Ecto neural progenitor cell (in vitro differentiated cells): ENCODE measurements at regions not wholly inside any gene's neighbourhood (a gene's known extent, or its start where the extent isn't known, plus 50 kb on each side); places are given as distances from the start of the nearest gene placed in this dataset.
"Not testable (repeated sequence)": the region's sequence is repeated elsewhere in the genome, so short reads cannot be mapped to it uniquely, and the experiment has no call there.

ENCODE experiments used
- DNase-seq: peaks from one replicate; pipeline ENCODE4 v3.0.0-alpha.2; 2018; ENCODE audit warnings: low spot score

DNA sequence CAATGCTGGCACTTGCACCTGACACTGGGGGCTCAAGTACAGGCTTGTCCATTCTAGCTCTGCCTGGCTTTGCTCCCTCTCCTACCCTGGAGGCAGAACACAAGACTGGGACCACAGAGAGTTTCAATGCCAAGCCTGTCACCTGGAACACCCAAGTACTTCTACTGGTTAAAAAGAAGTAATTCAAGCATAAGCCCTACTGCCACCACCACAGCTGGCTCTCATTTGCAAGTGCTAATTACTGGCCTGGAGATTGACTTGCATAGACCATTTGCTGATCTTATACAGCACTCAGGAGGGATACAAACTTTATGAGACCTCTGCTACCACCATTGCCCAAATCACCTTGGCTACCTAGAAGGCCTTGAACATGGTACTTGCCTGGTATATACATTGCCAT, 1550.9 kb downstream of the C4orf33 start:
- DNase-seq, result no peak

DNA sequence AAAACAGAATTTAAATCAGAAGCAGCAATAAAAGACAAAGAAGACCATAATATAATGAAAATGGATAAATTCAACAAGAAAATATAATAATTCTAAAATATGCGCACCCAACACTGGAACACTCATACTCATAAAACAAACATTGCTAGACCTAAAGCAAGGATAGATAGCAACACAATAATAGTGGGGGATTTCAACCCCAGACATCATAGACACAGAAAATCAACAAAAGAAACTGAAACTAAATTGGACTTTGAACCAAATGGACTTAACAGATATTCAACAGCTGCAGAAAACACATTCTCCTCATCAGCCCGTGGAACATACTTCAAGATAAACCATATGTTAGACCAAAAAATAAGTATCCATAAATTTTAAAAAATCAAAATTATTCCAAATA, 1552.6 kb downstream of the C4orf33 start:
- no peak for DNase-seq

DNA sequence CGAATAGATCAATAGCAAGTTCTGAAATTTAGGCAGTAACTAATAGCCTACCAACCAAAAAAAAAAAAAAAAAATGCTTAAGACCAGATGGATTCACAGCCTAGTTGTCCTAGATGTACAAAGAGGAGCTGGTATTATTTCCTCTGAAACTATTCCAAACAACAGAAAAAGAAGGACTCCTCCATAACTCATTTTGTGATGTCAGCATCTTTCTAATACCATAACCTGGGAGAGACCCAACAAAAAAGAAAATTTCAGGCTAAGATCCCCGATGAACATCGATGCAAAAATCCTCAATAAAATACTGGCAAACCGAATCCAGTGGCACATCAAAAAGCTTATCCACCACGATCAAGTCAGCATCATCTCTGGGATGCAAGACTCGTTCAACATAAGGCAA, 1557.9 kb downstream of the C4orf33 start:
- no peak for DNase-seq

DNA sequence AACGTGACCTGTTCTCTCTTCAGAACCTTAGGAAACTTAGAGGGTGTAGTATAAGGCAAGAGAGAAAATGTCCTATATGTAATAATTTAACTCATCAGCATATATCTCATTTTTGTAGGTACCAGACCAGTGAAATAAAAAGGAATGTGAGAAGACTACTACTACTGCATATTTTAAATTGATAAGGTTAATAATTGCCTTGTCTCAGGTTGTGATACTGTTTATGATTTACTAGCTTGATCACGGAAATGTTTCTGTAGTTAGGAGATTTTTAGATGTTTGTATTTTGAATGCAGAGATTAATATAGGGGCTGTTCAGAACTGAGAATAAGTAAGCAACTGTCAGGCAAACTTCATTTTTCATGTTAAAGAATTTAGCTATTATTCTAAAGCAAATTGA, 1563.4 kb downstream of the C4orf33 start:
- DNase-seq, result no peak

DNA sequence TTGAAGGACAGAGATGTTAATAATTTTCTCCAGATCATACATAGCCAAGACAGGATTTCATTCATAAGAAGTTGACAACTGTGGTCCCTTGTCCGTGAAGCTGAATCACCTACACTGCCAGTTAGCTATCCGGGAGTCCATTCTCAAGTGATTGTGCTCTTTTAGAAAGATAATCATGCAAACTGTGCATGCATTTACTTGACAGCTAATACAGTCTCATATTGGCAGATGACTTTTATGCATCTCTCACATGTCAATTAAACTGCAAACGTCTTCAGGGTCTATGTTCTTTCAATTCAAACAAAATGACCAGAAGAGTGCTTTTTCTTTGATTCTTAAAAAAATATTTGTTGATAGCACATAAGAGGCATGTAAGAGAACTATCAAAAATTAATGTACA, 1572.9 kb downstream of the C4orf33 start:
- DNase-seq, result no peak

DNA sequence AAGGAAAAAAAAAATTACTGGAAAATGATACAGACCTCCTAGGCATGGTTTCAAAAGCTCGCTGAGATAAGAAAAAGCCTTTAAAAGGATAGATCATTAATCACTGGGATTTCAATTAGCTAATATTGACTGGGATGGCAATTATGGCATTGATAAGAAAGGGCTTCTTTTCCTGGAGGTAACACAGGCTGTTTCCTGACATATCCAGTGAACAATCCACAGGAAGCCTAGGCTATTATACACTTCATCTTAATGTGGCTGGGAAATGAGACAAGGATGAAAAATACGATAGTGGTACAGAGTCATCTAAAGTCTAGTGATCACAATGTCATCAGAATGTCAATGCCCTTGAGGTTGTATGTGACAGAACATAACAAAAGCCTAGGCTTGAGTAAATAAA, 1579.3 kb downstream of the C4orf33 start:
- no peak for DNase-seq

DNA sequence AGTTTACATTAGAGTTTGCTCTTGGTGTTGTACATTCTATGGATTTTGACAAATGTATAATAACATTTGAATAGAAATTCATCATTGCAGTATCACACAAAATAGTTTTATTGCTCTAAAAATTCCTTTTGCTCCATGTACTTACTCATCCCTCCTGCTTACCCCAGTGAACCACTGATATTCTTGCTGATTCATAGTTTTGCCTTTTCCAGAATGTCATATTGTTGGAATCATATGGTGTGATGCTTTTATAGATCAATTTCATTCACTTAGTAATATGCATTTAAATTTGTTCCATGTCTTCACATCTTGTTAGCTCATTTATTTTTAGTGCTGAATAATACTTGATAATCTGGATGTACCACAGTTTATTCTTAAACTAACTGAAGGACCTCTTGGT, 1593.2 kb downstream of the C4orf33 start:
- no peak for DNase-seq

DNA sequence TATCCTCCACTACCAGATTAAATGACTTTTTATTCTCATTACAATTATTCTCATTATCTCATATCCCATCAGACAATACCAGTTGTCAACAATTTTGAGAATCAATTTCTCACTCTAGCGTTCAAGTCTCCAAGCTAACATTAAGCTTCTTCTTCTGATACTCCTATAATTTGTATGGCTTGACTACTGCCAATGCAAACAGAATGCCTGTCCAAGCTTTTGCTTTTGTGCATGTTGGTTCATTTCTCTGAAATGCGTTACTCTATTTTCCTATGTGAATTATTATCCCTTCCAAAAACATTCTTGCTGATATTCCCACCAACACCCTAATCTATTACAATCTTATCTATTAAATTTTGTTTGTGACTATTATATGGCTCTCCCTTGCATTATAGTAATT, 1602.3 kb downstream of the C4orf33 start:
- DNase-seq, result no peak

DNA sequence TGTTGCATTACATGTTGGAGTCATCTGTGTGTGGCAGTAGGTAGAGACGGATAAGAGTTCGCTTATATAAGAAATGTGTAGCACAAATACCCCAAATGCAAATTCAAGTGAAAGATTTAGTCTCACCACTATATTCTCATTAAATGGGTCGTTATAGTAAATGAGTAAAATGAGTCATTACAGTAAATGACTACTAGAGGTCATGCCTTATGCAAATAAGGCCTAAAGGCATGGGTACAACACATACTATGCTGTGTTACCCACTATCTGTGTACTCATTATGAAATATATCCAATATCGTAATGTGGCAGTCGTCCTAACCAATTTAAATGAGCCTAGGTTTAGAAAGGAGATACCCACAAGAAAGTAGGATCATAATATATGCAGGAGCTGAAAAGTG, 1603.1 kb downstream of the C4orf33 start:
- DNase-seq, result no peak

DNA sequence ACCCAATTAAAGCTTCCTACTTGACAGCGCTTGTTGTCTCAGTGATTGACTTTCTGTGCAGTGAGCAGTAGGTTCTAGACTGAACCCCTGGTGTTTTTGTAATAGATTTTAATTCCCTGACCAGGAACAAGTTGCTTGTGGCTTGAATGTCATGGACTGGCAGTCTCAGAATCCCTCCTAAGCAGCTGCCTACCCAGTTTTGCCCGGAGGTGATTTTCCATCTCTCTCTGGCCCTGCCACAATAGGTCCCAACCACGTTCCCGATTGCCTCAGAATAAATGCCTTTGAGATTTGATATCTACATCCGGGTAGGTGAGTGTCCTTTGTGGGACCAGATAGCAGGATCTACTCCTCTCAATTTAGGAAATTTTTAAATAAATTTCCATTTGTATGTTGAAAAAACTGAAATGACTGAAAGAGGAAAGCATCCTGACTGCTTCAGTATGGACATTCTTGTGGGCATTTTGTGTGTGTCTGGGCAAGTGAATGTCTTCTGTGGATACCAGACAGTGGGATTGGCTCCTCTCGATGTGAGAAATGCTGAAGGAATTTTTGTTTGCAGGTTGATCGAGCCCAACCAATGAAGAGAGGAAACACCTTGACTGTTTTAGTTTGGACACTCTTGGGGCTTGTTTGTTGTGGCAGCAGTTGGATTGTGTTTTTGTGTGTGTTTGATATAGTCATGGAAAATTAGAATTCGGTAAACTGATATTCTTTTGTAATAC, 1607.4 kb downstream of the C4orf33 start:
- no peak for DNase-seq

DNA sequence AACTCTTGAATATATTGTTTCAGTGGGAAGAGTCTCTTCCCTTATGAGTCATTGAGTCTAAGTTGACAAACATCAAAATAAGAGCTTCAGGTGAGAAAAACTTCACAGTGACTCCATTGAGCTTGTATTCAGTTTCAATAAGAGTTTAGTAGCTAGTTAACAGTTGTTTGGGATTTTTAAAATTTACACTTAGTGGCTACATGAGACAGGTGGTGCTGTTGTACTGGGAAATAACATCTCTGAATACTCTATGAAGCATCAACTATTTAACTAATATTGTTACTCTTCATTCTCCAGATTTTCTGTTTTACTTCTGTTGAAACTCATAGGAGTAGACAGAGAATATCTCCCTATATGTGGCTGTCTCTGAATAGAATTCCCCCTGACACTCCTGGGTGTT, 1609.1 kb downstream of the C4orf33 start:
- DNase-seq, result no peak

DNA sequence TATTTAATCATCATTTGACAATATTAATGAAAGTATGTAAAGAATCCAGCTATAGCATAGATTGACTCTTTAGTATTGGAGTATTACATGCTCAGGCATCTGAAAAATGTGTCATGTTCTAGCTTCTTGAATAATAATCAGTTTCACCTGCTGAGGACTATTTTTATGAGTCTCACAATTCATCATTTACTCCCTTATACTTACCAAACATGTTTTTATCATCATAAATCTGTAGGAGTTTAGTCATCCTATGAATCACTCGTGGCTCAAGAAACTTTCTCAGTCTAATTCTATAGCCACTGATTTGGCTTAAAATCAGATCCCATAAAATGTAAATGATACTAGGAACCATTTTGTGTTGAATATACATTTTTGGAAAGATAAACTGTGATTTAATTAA, 1616.1 kb downstream of the C4orf33 start:
- no peak for DNase-seq

DNA sequence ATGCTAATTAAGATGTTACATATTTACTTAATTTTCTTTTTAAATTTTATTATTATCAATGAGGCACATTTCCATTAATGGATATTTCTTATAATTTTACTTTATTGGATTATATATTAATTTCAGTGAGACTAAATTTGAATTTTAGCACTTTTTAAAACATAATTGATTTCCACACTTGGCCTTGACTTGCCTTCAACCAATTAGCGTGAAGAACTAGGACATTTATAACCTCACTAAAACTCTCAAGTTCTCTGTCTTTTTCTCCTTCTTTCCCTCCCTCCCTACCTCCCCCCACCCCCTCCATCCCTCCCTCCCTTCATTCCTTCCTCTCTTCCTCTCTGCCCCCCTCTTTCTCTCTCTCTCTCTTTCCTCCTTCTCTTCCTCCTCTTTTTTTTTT, 1618.1 kb downstream of the C4orf33 start:
- DNase-seq, result no peak

DNA sequence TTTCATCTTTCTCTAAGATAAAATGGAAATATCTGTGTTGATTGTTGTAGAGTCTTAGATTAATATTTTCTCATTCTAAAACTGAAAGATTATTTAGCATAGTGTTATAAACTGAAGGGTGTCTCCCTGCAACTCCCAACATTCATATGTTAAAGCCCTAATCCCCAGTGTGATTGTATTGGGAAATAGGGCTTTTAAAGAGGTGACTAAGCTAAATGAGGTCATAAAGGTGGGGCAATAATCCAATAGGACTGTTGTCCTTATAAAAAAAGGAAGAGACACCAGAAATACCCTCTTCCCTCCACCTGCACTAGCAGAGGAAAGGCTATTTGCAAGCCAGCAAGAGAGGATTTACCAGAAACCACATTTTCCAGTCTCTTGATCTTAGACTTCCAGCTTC, 1626.4 kb downstream of the C4orf33 start:
- no peak for DNase-seq

DNA sequence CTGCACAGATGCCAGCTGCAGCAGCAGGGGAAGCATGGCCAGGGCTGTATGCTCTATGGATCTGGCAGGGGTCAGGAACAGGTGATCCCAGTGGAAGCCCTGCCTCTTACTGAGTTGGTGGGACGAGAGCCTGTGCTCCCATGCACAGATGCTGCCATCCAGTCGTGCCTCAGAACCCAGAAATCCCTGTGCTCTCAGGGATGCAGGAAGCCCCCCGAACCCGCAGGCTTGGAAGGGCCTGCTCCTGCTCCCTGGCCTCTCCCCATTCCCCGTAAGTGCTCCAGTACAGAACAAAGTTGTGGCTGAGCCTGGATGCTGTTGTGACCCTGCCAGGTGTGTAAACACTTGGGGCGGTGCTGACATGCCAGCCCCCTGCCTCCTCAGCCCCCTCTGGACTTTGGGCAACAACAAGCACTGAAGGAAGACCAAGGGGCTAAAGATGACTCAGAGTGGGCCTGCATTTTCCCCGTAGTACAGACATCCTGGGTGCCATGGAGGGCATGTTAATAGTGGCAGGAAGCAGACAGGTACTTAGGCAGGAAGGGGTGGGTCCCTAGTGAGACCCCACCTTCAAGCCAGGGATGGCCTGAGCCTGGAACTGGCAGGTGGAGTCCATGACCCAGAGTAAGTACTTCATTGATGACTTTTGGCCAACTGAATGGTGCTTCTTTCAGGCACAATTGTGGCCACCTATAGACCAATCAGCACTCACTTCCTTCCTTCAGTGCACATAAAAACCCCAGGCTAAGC, 1640.7 kb downstream of the C4orf33 start:
- no peak for DNase-seq

DNA sequence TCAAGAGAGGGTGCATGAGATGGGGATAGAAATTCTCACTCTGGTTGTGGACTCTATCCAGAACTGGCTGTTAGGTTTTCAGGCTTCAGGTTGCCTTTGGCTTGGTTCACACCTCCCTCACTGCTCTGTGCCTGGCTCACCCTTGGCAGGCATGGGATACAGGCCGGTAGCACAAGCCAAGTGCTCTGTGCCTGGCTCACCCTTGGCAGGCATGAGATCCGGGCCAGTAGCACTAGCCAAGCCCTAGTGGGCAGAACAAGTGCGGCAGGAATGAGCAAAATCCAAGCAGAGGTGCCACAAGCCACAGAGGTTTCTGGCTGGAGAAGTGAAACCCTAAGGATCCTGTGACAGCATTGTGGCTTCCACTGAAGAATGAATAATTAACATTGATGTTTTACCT, 1642.3 kb downstream of the C4orf33 start:
- DNase-seq, result no peak

DNA sequence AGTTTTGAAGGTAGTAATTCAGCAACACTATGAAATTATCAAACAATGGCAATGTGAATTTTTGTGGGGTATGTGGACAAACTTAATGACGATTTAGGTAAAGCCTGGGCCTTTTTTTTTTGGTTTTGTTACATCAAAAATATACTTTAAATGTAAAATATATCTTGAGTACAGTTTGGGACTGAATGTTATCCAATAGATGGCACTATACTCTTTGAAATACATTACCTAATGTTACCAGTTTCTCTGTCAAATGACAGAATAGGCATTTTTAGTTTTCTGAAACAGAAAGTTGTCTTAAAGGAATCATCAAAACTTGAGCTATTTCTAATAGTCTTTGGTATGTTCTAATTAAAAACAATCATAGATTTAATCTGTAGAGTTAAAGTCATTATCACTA, 1651.9 kb downstream of the C4orf33 start:
- no peak for DNase-seq

DNA sequence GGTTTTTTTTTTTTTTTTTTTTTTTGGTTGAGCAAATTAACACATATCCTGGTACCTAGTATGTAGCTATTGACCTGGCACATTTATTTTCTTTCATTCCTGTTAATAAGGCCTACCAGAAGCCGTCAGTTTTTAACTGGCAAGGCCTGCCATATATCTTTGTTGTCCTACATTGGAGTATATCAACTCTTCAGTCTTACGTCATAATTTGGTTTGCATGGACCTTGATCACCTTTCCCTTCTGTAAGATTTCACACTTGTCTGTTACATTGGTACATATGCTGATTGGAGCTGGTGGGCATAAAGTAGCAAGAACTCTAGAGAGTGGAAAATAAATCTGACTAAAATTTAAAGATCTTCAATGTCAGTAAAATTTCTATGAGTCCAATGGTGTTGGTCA, 1658.0 kb downstream of the C4orf33 start:
- DNase-seq, result no peak

DNA sequence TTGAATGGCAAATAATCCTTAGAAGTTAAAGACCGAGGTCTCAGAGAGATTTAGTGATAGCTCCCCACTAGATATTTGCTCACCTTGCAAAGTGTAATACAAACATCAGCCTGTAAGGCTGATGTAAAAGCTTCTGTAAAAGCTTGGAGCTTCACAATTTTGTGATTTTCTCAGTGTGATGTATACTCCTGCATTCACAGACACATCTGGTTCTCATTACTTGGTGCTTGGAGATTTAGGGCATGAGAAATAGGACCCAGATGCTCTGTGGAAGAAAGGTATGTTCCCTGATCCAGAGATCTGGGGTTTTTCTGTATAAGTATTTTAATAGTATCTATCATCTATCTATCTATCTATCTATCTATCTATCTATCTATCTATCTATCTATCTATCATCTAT, 1664.3 kb downstream of the C4orf33 start:
- DNase-seq, result no peak

DNA sequence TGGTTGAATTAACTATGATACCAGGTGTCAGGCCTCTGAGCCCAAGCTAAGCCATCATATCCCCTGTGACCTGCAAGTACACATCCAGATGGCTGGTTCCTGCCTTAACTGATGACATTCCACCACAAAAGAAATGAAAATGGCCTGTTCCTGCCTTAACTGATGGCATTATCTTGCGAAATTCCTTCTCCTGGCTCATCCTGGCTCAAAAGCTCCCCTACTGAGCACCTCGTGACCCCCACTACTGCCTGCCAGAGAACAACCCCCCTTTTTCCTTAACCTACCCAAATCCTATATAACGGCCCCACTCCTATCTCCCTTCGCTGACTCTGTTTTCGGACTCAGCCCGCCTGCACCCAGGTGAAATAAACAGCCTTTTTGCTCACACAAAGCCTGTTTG, 1671.4 kb downstream of the C4orf33 start:
- not testable (repeated sequence) for DNase-seq

DNA sequence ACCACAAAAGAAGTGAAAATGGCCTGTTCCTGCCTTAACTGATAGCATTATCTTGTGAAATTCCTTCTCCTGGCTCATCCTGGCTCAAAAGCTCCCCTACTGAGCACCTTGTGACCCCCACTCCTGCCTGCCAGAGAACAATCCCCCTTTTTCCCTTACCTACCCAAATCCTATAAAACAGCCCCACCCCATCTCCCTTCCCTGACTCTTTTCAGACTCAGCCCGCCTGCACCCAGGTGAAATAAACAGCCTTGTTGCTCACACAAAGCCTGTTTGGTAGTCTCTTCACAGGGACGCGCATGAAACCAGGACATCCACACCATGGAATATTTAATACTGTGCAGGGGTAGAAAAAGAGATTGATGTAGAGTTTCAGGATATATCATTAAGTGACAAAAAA, 1677.0 kb downstream of the C4orf33 start:
- DNase-seq, result not testable (repeated sequence)

DNA sequence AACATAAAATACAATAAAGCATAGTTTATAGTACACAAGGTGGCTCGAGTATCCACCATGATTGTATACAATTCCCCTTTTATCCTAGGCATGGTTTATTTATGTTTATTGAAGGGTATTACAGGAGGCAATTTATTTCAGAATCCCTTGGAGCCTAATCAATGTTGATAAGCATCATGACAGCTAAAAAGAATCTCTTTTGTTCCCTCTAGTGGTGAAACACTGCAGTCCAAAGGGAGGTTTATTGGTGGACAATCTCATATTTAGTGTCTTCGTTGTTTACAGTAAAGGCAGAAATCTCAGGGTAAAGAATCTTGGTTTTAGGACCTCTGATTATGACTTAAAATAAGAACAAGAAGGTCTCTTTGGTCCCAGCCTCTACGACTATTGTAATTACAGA, 1712.5 kb downstream of the C4orf33 start:
- DNase-seq, result no peak

DNA sequence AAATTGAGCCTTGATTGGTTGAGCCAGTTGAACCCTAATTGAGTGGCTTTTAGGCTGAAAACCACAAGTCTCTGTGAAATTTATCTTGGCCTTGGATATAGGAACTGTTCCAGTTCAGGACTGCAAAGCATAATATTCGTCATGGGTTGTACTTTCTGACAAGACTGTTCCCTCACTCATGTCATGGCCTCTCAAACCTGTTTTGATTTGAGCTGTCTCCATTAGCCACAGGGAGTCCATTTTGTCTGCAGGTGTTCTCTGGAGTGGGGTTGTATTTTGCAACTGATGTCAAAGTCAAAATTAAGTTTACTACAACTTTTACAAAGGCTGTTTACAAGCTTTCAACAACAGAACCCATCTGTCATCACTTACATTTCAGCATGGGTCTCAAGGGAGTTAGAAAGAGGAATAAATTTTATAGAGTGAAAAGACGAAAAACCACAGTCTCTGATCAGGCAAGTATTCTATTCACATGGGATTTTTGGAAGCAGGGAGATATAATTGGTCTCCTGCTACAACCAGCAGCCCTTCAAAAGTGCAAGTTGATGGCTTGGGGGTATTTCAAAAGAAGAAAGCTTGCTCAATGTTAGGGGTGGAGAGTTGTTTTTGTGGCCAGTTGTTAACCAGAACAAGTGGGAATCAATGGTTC, 1716.3 kb downstream of the C4orf33 start:
- DNase-seq, result no peak
